Upper lobe of left lung (tissue), 4 donors: ENCODE measurements at regions not wholly inside any gene's neighbourhood (a gene's known extent, or its start where the extent isn't known, plus 50 kb on each side); places are given as distances from the start of the nearest gene placed in this dataset.

Source experiments
- CTCF ChIP-seq, 6 experiments: fragments of 450-650 bp in 4 of 6; fragments of 200-600 bp in 2 of 6; sonication (generic) in 2 of 6; IDR thresholded peaks; one replicate each; pipeline ENCODE4 v1.5.1; 2016 to 2019; ENCODE audit warnings: antibody characterized with exemption in 6 of 6
- POLR2A ChIP-seq, 4 donors: fragments of 450-650 bp; IDR thresholded peaks; one replicate each; pipeline ENCODE4 v1.5.1; 2016 to 2017; ENCODE audit warnings: antibody characterized with exemption in 4 of 4, mild to moderate bottlenecking in 2 of 4

GRCh38 chr2:13681936-13682335 is 950.6 kb upstream of the LRATD1 start:
- TF ChIP-seq CTCF (IDR thresholded peaks at IDR 0.05) (no peak), POLR2A (IDR thresholded peaks at IDR 0.05) (no peak)
